Smooth muscle cell (in vitro differentiated cells): ENCODE measurements at regions not wholly inside any gene's neighbourhood (a gene's known extent, or its start where the extent isn't known, plus 50 kb on each side); places are given as distances from the start of the nearest gene placed in this dataset.
"Not testable (repeated sequence)": the region's sequence is repeated elsewhere in the genome, so short reads cannot be mapped to it uniquely, and the experiment has no call there.

Experiments
- DNase-seq: peaks from one replicate; lab custom pipeline; 2025; ENCODE audit not compliant: unreplicated experiment; lab: John Stamatoyannopoulos, UW
- H2AFZ ChIP-seq: fragments of 200-600 bp; sonication (generic); 2 replicates; pipeline ENCODE4 v1.6.0; 2016; ENCODE audit warnings: antibody characterized with exemption, low read depth, mild to moderate bottlenecking
- H3F3A ChIP-seq: fragments of 200-600 bp; sonication (generic); 2 replicates; pipeline ENCODE4 v1.6.0; 2017; ENCODE audit warnings: antibody characterized with exemption, low read depth
- H3K27ac ChIP-seq: fragments of 200-600 bp; sonication (generic); 2 replicates; pipeline ENCODE4 v1.5.1; 2016; ENCODE audit warnings: low read depth, mild to moderate bottlenecking
- H3K27me3 ChIP-seq: fragments of 200-600 bp; sonication (generic); 2 replicates; pipeline ENCODE4 v1.6.1; 2016; ENCODE audit warnings: low read depth, mild to moderate bottlenecking
- H3K36me3 ChIP-seq: fragments of 200-600 bp; sonication (generic); 2 replicates; pipeline ENCODE4 v1.5.1; 2016; ENCODE audit warnings: low read depth
- H3K4me1 ChIP-seq: fragments of 200-600 bp; sonication (generic); 2 replicates; pipeline ENCODE4 v1.5.1; 2016; ENCODE audit warnings: low read depth
- H3K4me2 ChIP-seq: fragments of 200-600 bp; sonication (generic); 2 replicates; pipeline ENCODE4 v1.6.0; 2016; ENCODE audit warnings: mild to moderate bottlenecking
- H3K4me3 ChIP-seq: fragments of 200-600 bp; sonication (generic); 2 replicates; pipeline ENCODE4 v1.5.1; 2016; ENCODE audit warnings: mild to moderate bottlenecking
- H3K79me2 ChIP-seq: fragments of 200-600 bp; sonication (generic); 2 replicates; pipeline ENCODE4 v1.6.0; 2016; ENCODE audit warnings: low read depth, mild to moderate bottlenecking
- H3K9ac ChIP-seq: fragments of 200-600 bp; sonication (generic); 2 replicates; pipeline ENCODE4 v1.6.0; 2016; ENCODE audit warnings: low read depth
- H3K9me3 ChIP-seq: fragments of 200-600 bp; sonication (generic); replicated peaks from 2 replicates; pipeline ENCODE4 v1.5.1; 2016; ENCODE audit warnings: low read depth
- H4K20me1 ChIP-seq: fragments of 200-600 bp; sonication (generic); 2 replicates; pipeline ENCODE4 v1.6.0; 2016; ENCODE audit warnings: low read depth
- WGBS: methylation state at CpG from one replicate; pipeline ENCODE4 v1.1.7; 2016; ENCODE audit warnings: low lambda C conversion rate; 5-methylcytosine and 5-hydroxymethylcytosine counted together
- TF ChIP-seq, protein P1 (sequence below): fragments of 200-600 bp; sonication (generic); IDR thresholded peaks from 2 replicates; pipeline ENCODE4 v1.5.1; 2017; ENCODE audit warnings: borderline replicate concordance, mild to moderate bottlenecking, antibody characterized with exemption; ENCODE audit not compliant: insufficient read depth, poor library complexity, severe bottlenecking

DNA sequence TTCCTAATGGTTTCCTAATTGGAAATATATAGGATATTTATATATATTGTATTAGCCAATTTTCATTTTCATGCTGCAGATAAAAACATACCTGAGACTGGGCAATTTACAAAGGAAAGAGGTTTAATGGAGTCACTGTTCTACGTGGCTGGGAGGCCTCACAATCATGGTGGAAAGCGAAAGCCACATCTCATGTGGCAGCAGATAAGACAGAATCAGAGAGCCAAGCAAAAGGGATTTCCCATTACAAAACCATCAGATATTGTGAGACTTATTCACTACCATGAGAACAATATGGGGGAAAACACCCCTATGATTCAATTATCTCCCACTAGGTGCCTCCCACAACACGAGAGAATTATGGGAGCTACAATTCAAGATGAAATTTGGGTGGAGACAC lies 242.5 kb upstream of the NETO1 start:
- H3K4me1 ChIP-seq: no peaks in the 10 kb centered on the region
- no peak overlapping the region for H3K9ac ChIP-seq
- no peaks in the 10 kb centered on the region for H3K36me3 ChIP-seq
- H3K79me2 ChIP-seq: no peaks in the 10 kb centered on the region
- no peak for DNase-seq
- no peak overlapping the region for H3K27ac ChIP-seq
- no peak overlapping the region for H3K4me3 ChIP-seq
- no peak overlapping the region for H3K4me2 ChIP-seq
- no peaks in the 10 kb centered on the region for H4K20me1 ChIP-seq
- TF ChIP-seq, protein P1, sequence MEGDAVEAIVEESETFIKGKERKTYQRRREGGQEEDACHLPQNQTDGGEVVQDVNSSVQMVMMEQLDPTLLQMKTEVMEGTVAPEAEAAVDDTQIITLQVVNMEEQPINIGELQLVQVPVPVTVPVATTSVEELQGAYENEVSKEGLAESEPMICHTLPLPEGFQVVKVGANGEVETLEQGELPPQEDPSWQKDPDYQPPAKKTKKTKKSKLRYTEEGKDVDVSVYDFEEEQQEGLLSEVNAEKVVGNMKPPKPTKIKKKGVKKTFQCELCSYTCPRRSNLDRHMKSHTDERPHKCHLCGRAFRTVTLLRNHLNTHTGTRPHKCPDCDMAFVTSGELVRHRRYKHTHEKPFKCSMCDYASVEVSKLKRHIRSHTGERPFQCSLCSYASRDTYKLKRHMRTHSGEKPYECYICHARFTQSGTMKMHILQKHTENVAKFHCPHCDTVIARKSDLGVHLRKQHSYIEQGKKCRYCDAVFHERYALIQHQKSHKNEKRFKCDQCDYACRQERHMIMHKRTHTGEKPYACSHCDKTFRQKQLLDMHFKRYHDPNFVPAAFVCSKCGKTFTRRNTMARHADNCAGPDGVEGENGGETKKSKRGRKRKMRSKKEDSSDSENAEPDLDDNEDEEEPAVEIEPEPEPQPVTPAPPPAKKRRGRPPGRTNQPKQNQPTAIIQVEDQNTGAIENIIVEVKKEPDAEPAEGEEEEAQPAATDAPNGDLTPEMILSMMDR: no peak
- no peaks in the 10 kb centered on the region for H3F3A ChIP-seq
- peaks cover 3% of the 10 kb centered on the region for H3K27me3 ChIP-seq
- H3K9me3 ChIP-seq: no peaks in the 10 kb centered on the region
- WGBS: 80% methylated on average over 3 of the region's 3 CpGs
- H2AFZ ChIP-seq: no peak overlapping the region

DNA sequence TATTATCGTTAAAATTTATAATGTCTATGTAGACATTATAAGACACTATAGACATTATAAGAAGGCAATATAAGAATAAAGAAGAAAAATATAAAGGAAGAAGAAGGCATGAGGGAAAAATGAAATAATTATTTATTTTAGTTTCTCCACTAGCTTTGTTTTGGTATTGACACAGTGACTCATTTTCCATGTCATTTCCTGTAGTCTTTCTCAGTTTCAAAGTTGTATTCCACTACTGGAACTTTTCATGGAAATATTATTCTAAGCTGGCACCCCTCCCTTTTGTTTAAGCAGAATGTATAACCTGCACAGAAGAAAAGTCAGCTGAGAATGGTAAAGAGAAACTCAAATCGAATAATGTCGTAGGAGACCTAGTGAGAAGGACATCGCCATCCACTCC lies 234.2 kb upstream of the NETO1 start:
- Histone ChIP-seq H3K27me3 (no peaks in the 10 kb centered on the region), H3K79me2 (no peaks in the 10 kb centered on the region), H3K4me1 (no peaks in the 10 kb centered on the region), H3K27ac (no peak overlapping the region), H3K9me3 (no peaks in the 10 kb centered on the region), H4K20me1 (no peaks in the 10 kb centered on the region), H2AFZ (no peak overlapping the region), H3K4me3 (no peak overlapping the region), H3K9ac (no peak overlapping the region), H3K4me2 (no peak overlapping the region), H3K36me3 (no peaks in the 10 kb centered on the region), H3F3A (no peaks in the 10 kb centered on the region)
- TF ChIP-seq, protein P1: no peak
- 99% methylated on average over 4 of the region's 4 CpGs for WGBS
- DNase-seq: no peak

DNA sequence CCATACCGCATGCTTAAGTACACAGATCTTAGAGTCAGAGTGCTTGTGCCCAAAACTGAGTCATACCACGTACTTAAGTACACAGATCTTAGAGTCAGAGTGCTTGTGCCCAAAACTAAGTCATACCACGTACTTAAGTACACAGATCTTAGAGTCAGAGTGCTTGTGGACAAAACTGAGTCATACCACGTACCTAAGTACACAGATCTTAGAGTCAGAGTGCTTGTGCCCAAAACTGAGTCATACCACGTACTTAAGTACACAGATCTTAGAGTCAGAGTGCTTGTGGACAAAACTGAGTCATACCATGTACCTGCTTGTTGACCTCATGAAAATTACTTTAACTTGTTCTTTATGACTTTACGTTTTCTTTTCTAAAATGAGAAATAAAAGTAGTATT lies 233.7 kb upstream of the NETO1 start:
- not testable (repeated sequence) for H3K79me2 ChIP-seq, H3F3A ChIP-seq, H3K27ac ChIP-seq, H3K4me2 ChIP-seq, H3K27me3 ChIP-seq, H3K36me3 ChIP-seq, H3K4me3 ChIP-seq, H2AFZ ChIP-seq, H3K9ac ChIP-seq, H3K4me1 ChIP-seq, H3K9me3 ChIP-seq, H4K20me1 ChIP-seq, DNase-seq
- WGBS: 82% methylated on average over 6 of the region's 6 CpGs

DNA sequence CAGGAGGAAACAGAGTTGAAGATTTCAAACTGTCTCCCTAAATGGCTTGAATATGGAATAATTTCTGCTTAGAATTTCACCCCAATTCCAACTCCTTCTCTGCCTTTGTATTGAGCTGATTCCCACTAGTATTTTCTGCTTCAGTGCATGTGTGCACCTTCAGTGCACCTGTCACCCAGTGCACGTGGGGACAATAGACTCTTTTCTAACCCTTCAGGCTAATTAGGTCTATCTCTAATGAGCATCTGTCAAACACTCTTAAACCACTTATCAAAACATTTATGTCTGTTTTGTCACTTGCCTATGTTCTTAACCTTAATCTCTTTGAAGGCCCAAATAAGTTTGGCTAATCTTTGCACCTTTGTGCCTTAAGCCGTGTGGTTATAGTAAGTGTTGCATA lies 232.0 kb upstream of the NETO1 start:
- 83% methylated on average over 2 of the region's 2 CpGs for WGBS
- no peaks in the 10 kb centered on the region for H4K20me1 ChIP-seq
- no peaks in the 10 kb centered on the region for H3K36me3 ChIP-seq
- no peak overlapping the region for H3K27ac ChIP-seq
- no peak overlapping the region for H3K4me2 ChIP-seq
- H3F3A ChIP-seq: no peaks in the 10 kb centered on the region
- no peak overlapping the region for H3K9ac ChIP-seq
- no peak for DNase-seq
- TF ChIP-seq, protein P1: no peak
- H3K9me3 ChIP-seq: no peaks in the 10 kb centered on the region
- H2AFZ ChIP-seq: no peak overlapping the region
- no peaks in the 10 kb centered on the region for H3K4me1 ChIP-seq
- no peak overlapping the region for H3K4me3 ChIP-seq
- no peaks in the 10 kb centered on the region for H3K79me2 ChIP-seq
- H3K27me3 ChIP-seq: no peaks in the 10 kb centered on the region
